DMS79 (cell line): ENCODE measurements at regions not wholly inside any gene's neighbourhood (a gene's known extent, or its start where the extent isn't known, plus 50 kb on each side); places are given as distances from the start of the nearest gene placed in this dataset.

Source experiments
- DNase-seq: peaks from one replicate; lab custom pipeline; 2025; lab: John Stamatoyannopoulos, UW

DNA sequence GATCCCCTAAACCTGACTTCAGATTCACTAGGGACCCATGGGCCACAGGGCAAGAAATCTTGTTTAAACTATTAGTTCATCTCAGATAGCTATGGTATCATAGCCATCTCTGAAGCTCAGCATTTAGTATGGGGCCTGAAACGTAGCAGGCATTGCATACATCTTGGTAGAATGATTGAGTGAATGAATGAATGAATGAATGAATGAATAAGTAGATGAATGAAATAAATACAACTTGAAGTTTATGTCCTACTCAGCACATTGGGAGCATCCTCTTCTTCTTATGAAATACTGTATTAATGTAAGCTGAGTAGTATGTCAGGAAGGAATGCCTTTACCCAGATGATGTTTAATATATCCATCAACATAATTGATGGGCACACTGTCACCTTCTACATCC lies 175.4 kb upstream of the EEA1 start:
- DNase-seq = no peak

DNA sequence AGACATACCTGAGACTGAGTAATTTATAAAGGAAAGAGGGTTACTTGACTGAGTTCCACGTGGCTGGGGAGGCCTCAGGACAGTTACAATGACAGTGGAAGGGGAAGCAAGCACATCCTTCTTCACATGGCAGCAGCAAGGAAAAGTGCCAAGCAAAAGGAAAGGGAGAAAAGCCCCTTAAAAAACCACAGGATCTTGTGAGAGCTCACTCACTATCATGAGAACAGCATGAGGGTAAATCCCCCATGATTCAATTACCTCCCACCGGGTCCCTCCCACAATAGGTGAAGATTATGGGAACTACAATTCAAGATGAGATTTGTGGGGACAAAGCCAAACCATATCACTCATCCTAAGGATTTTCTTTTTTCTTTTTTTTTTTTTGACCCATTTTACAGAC lies 177.8 kb upstream of the EEA1 start:
- DNase-seq = no peak

DNA sequence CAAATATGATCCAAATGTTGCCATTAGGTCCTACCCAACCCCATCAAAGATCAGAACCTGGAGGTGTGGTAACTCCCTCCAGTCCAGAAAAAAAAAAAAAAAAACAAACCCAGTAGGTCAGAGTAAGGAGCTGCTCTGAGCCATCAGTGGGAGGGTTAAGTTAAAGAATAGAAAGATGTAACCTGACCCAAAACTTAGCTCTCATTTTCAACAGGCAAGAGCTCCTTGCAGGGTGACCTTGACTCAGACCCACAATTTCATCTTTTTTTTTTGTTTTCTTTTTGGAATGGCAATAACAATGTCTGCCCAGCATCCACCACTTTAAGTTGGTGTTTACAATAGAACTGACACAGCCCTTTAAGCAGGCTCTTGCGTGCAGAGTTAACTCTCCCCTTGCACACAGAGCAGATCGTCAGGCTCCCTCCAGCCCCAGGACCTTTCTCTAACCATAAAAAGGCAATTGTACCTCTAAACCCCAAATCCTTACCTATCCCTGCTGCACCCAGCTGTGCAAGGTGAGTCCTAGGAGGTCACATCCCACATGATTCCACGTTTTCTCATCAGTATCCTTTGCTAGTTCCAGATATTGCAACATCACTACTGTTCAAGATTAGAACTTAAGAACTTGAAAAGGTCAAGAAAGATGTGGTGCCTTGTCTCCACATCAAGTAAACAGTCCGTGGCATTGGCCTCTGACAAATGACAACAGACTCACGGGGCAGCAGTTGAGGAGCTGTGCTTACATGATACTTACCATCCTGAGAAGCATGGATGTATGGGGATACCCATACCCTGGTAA lies 178.6 kb upstream of the EEA1 start:
- DNase-seq = no peak

DNA sequence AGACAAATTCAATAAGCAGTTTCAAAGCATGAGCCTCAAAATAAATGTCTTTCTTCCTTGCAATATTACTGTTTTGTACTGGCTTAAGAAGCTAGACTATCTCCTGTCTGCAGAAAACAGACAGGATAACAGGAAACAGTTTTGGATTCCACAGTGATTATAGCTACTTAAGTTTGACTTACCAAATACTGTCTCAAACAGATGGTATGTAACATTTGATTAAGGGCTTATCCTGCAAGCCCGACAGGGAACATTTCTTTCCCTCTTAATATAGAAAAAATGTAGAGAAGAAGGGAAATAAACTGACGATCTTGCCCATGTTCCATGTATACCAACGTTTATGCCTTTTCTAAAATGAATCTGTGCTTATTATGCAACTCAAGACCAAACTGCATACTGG lies 179.9 kb upstream of the EEA1 start:
- no peak for DNase-seq

DNA sequence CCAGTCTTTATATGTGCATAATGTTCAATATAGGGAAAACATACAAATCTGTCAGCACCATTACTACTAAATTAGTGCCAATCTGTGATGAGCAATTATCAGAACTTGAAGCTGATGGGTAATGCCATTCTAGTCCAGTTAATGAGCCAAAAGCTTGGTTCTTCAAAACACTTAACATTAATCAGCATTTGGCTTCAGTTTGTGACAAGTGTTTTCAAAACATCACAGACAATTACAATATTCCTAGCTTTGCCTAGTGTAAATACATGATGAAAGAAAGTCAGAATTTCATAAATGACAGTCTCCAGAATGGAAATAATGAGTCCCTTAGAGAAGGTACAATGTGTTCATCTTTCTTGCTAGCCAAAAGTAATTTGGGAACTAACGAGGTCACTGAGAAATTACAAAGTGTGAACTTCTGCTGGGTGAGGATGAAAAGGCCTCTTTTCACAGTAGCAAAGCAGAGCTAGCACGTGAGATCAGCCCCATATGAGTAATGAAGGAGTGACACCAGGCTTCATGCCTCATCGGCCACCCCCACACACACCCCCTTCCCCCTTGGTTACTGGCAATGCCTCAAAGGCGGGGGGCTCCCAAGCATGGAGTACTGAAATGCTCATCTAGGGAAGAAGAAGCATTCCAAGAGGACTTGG lies 180.6 kb upstream of the EEA1 start:
- peak; percentile 19 for DNase-seq

DNA sequence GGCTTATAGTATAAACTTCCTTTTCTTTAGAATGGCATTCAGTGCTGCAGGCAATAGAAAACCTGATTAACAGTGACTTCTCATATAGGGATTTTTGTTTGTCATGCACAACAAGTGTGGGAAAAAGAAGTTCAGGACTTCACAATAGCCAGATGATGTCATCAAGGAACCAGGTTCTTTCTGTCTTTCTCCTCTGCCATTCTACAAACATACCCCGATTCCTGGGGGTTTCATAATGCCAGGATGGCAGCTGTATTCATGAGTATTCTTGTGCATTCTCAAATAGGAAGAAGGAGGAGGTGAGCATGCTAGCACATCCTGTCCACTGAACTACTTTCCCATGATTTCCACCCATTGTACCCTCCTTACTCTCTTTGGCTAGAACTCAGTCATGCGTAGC lies 182.7 kb upstream of the EEA1 start:
- no peak for DNase-seq

DNA sequence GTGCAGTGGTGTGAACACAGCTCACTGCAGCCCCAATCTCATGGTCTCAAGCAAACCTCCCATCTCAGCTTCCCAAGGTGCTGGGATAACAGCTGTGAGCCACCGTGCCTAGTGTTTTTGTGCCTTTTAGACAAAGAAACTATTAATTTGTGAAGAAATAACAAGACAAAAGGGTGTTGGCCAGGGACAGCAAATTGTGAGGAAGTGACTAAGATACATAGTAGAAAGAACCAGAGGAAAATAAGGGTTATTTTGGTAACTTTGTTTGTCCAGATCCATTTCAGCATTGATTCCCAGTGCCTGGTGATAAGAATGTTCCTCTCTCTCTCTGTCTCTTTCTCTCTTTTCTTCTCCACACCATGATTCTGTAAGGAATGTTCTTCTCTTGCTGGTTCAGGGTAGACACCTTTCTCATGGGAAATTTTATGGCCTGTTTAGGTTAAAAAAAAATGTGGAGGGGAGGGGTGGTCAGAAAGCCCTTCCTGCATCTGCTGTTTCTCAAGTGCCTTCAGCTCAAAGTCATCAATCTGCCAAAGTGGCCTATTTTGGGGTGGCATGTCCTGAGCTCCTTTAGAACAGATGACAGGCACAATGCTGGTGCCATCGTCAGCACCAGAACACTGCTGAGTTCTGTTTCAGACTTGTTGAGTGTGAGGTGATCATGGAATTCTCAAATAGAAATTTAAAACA lies 184.4 kb upstream of the EEA1 start:
- DNase-seq = no peak

DNA sequence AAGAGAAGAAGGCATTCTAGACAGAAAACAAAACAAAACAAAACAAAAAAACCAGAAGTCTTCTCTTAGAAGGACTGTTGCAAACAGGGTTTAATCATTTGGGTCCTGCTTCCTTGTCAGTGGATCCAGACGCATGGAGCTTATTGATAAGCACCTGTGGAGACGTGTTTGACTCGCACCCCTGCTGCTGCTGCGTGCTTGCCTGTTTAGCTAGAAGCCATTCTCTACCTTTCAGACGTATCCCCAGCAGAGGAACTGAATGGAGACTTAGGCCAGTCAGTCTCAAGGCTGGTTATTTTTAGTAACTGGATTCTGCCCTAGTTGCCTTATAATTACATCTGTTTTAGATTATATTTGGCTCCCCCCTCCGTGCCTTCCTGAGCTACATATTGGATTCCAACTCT lies 186.1 kb upstream of the EEA1 start:
- no peak for DNase-seq

DNA sequence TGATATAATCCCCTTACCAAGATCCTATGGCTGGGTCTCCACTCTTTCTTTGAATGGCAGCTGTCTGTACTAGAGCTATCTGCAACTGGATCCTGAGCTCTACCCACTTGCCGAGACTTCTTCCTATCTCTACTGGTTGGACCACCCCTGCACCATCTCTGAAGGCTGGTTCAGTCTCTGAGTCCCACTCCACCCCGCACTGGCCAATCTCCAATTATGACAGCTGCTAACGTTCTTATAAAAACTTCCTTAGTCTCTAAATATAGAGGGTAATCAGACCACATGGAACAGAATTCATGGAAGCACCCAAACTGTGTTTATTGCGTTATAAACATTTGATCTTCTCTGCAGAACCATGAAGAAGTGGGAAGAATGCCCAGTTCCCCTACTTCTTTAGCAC lies 186.6 kb upstream of the EEA1 start:
- no peak for DNase-seq

DNA sequence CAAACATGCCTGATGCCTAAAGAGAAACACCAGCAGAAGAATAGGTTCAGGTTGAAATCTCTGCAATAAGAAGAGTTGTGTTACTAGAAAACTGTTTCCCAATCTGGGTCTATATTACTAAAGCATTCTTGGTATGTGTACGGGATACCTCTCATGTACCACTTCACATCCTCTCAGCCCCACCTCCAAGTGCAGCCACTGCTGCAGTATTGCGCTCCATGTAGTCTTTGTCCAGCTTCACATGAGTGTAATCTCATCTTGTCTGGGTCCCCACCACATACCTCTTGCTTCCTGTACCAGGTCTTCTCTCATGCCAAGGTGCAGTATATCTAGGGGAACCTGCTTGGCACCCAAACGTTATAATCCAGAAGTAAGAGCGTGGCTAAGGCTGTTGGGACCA lies 187.5 kb upstream of the EEA1 start:
- no peak for DNase-seq

DNA sequence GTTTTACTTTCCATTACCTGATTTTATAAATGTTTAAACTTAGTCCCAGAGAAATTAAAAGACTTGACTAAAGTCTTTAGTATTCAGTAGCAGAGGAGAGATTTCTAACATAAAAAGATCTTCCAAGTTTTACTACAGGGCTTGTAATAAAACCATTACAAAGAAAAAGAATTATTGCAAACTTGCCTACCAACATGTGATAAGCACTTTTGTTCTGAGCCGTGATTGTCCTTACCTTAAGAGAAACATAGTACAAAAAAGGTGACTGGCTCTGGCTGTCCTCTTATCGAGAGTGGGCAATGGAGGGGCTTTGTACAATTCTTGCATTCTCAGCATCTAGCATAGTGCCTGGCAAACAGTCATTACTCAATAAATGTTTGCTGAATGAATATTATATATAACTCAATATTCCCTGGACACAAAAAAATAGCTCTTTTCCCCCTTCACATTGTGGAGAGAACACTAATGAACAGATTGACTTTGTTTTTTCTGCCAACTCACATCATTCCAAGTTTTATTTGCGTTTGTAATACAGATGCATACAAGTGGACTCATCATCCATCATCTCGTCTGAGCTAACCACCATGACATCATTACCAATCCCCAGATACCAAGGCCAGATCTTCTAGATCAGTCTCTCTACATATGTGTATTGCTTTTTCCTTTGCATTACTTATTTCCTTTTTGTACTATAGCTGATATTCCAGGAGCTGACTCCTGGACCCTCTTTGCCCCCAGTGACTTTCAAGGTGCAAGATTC lies 192.8 kb upstream of the EEA1 start:
- no peak for DNase-seq

DNA sequence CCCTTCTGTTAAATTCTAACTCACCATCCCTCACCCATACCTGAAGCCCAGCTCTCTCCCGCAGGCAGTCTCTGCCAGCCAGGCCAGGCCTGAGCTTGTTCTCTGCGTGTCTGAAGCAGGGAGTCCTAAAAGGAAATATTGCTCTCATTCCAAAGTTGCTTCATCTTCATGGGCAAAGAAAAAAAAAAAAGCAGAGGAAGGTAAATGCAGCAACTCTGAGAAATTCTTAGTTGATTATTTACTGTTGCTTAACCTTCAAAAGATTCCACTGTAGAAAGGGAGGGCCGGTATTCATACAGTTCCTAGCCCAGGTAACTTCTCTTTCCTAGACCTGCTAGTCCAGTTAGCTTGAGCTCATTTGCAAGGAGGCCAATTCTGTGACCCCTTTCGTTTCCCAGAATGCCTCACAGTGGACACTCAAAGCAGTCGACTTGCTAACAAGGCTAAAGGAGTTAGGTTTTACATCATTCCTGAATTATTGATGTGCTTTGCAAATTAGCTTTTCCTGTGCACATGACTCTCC lies 193.5 kb upstream of the EEA1 start:
- no peak for DNase-seq

DNA sequence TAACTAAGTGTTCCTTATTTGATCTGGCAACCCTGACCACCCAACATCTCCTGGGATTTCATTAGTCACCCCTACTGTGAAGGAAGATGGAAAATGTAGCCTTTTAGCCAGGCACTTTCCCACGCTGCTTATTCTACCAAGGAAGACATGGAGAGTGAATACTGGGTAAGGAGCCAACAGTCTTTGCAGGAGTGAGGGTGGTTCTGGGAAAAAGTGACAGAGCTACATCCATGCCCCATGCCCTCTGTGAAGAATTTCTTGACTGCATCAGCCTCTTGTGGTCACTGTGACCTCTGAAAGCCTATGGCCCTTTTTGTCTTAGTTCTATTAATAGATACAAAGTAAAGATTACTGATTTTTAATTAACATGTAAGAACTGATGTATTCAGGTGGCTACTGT lies 196.0 kb upstream of the EEA1 start:
- no peak for DNase-seq

DNA sequence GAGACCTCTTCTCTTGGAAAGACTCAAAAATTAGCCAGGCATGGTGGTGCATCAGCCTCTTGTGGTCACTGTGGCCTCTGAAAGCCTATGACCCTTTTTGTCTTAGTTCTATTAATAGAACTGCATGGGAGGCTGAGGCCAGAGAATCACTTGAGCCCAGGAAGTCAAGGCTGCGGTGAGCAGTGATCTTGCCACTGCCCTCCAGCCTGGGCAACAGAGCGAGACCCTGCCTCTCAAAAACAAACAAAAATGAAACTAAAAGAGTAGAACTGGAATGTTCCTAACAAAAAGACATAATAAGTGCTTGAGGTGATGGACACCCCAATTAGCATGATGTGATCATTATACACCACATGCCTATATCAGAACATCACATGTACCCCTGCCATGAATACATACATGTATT lies 197.0 kb upstream of the EEA1 start:
- no peak for DNase-seq

DNA sequence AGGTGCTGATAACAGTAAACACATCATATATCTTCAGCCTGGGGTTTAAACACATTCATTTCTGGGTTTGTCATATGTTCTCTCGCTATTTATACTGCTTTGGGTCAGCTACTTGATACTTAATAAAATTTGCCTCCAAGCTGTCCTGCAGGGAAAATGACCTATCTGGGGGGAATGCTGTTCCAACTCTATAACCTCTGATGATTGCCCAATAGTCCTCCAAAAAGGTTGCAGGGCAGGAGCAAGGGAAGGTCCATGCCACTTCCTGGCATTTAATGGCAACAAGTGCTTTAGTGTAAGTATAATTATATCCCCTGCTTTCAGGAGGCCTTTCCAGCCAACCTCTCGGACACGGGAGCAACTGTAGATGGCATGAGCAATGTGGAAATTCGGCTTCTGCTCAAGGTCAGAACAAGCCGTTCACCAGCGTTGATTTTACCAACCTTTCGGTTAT lies 198.0 kb upstream of the EEA1 start:
- no peak for DNase-seq

DNA sequence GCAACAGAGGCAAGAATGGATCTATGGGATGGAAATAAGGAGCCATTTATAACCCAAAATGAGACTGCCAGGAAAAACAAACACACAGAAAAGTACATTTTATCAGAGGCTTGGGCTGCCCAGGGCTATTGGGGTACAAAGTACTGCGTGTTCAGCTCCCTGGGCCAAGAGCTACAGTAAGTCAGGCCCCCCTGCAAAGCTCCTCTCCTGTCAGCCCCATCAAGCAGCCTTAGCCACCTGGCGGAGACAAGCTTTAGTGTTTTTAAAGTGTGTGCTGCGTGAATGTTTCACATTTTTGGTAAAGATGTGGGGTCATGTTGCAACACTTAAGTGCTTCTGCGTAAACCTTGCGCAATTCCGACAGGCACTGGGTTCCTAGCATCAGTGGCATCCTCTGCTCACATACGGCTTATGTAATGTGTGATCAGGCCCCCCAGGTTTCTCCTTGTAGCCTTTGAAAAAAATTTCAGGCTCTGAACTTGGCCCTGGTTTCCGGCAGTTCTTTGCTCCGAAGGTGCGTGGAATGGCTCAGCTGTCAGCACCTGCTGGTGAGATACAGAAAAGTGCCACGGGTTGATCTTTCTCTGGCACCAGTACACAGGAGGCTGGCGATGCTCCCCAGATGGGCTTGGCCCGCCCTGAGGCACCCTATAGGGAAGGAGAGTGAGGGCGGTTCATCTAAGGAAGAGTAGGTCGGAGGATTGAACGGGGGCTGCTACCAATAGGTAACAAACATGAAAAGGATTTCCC lies 198.7 kb upstream of the EEA1 start:
- DNase-seq = peak; percentile 84

DNA sequence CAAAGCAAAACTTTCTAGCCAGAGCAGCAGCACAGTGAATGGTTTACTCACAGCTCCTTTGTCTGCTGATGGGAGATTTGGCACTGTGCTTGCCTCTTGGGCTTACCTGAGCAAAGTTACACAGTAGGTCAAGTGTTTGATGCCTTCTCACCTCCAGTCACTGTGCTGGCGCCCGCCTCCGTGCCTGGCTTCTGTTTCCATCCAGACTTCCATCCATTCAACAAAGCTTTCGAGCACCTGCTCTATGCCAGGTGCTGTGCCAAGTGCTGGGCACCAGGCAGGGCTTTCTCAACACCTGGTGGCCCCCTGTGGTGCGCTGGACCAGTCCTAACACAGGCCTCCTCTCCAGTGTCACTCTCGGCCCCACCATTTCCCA lies 199.2 kb upstream of the EEA1 start:
- peak; percentile 86 for DNase-seq

DNA sequence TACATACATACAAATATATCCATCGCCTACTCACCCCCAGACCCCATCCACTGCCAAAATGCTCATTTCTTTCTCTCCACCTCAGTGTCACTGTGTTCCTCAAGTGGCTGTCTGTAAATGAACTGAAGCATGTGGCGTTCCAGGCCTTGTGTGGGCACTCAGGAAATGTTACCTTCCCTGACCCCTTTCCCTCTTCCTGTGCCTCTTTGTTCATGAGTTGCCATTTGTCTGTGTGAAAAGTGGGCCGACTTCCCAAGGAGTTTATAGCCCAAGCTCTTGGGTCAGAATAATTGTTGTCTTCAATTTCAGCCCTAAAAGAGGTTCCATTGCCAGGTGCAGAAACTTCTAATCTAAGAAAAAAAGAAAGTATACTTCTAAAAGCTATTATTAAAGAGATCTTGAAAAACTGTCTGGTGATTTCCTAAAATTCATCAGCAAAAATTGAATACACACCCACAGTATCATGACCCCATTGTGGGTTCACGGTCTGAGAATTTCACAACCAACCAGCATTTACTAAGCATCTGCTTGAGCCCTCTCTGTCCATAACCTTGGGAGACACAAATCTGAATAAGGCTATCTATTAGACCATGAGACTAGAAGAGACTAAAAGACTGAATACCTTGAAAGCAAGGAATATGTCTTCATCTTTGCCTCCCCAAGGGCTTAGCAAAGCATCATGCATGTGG lies 201.4 kb upstream of the EEA1 start:
- peak; percentile 66 for DNase-seq

DNA sequence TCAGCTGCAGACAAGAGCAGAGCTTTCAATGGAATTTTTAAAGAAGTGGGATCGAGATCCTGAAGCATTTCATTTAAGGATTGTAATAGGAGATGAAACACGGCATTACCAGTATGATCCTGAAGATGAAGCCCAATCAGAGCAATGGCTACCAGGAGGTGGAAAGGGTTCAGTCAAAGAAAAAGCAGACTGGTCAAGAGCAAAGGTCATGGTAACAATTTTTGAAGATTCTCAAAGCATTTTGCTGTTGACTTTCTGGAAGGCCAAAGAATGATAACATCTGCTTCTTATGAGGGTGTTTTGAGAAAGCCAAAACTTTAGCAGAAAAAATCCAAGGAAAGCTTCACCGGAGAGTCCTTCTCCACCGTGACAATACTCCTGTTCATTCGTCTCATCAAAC lies 204.3 kb upstream of the EEA1 start:
- DNase-seq = no peak

DNA sequence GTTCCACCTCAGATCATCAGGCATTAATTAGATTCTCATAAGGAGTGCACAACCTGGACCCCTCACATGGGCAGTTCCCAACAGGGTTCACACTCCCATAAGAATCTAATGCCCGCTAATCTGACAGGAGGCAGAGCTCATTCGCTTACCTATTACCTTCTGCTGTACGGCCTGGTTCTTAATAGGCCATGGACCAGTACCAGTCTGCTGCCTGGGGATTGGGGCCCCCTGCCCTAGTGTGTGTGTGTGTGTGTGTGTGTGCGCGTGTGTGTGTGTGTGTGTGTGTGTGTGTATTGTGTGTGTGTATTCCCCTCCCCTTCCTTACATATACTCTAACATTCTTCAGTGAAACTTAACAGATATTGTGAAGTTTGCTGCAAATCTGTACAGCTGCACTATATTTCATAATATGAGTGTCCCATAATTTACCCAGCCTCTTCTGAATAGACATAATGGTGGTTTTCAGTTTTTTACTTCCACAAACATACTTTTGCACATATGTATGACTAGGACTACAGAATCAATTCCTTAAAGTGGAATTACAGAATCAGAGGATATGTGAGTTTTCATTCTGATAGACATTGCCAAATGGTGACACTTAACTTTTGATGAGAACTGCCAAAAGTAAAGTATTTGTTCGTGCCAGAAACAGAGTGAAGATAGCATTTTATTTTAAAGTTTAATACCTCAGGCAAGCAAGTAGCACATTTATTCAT lies 205.2 kb upstream of the EEA1 start:
- no peak for DNase-seq
